ENCODE measurements at regions not wholly inside any gene's neighbourhood (a gene's known extent, or its start where the extent isn't known, plus 50 kb on each side); places are given as distances from the start of the nearest gene placed in this dataset.

- DNase-seq: no peak
Measured at GRCh38 chr13:31965361-31966066, 66.1 kb upstream of the FRY start.

GRCh38 chr13:31967155-31967554 is 64.4 kb upstream of the FRY start:
- DNase-seq: no peak

- DNase-seq: no peak
Measured at GRCh38 chr13:31968473-31968872, 63.1 kb upstream of the FRY start.

GRCh38 chr13:31970231-31970930 is 61.2 kb upstream of the FRY start:
- DNase-seq: no peak

GRCh38 chr13:31972453-31972852 is 59.1 kb upstream of the FRY start:
- DNase-seq: no peak

GRCh38 chr13:31978021-31978420 is 53.6 kb upstream of the FRY start:
- no peak for DNase-seq

- no peak for DNase-seq
Measured at GRCh38 chr13:31980830-31981229, 50.7 kb upstream of the FRY start.

Measured in NCI-H187 (cell line).